Neural progenitor cell (in vitro differentiated cells): ENCODE measurements at regions not wholly inside any gene's neighbourhood (a gene's known extent, or its start where the extent isn't known, plus 50 kb on each side); places are given as distances from the start of the nearest gene placed in this dataset.

Experiments
- DNase-seq: peaks from one replicate; pipeline ENCODE4 v3.0.0-alpha.2; 2016; ENCODE audit warnings: low spot score
- H2AFZ ChIP-seq: fragments of 200-600 bp; sonication (generic); replicated peaks from 2 replicates; pipeline ENCODE4 v1.6.1; 2016; ENCODE audit warnings: antibody characterized with exemption
- H3F3A ChIP-seq: fragments of 200-600 bp; sonication (generic); 2 replicates; pipeline ENCODE4 v1.6.1; 2016; ENCODE audit warnings: antibody characterized with exemption, low read depth
- H3K27ac ChIP-seq: fragments of 200-600 bp; sonication (generic); 2 replicates; pipeline ENCODE4 v1.5.1; 2016; ENCODE audit warnings: mild to moderate bottlenecking
- H3K27me3 ChIP-seq: fragments of 200-600 bp; sonication (generic); 2 replicates; pipeline ENCODE4 v1.6.1; 2016; ENCODE audit warnings: mild to moderate bottlenecking, moderate library complexity
- H3K36me3 ChIP-seq: fragments of 200-600 bp; sonication (generic); 2 replicates; pipeline ENCODE4 v1.5.1; 2016
- H3K4me1 ChIP-seq: fragments of 200-600 bp; sonication (generic); 2 replicates; pipeline ENCODE4 v1.6.1; 2016; ENCODE audit warnings: mixed run types
- H3K4me2 ChIP-seq: fragments of 200-600 bp; sonication (generic); 2 replicates; pipeline ENCODE4 v1.6.1; 2016
- H3K4me3 ChIP-seq: fragments of 200-600 bp; sonication (generic); 2 replicates; pipeline ENCODE4 v1.5.1; 2016
- H3K79me2 ChIP-seq: fragments of 200-600 bp; sonication (generic); 2 replicates; pipeline ENCODE4 v1.6.1; 2016; ENCODE audit warnings: low read depth
- H3K9ac ChIP-seq: fragments of 200-600 bp; sonication (generic); 2 replicates; pipeline ENCODE4 v1.6.1; 2016
- H3K9me3 ChIP-seq: fragments of 200-600 bp; sonication (generic); 2 replicates; pipeline ENCODE4 v1.5.1; 2016; ENCODE audit warnings: low read depth
- H4K20me1 ChIP-seq: fragments of 200-600 bp; sonication (generic); 2 replicates; pipeline ENCODE4 v1.6.1; 2016; ENCODE audit warnings: low read depth
- H3K27ac Mint-ChIP-seq: 3 replicates; pipeline ENCODE4 v1.8.0; 2021; ENCODE audit warnings: mixed read lengths
- H3K27me3 Mint-ChIP-seq: 2 replicates; pipeline ENCODE4 v1.8.0; 2022; ENCODE audit warnings: low read depth, mild to moderate bottlenecking, inconsistent platforms, moderate library complexity, mixed read lengths; ENCODE audit not compliant: insufficient read depth
- H3K36me3 Mint-ChIP-seq: 3 replicates; pipeline ENCODE4 v1.8.0; 2021; ENCODE audit warnings: mixed read lengths
- H3K4me1 Mint-ChIP-seq: 3 replicates; pipeline ENCODE4 v1.8.0; 2021; ENCODE audit warnings: mixed read lengths
- H3K4me3 Mint-ChIP-seq: 3 replicates; pipeline ENCODE4 v1.8.0; 2021; ENCODE audit warnings: mild to moderate bottlenecking, moderate library complexity, mixed read lengths
- H3K9me3 Mint-ChIP-seq: 3 replicates; pipeline ENCODE4 v1.8.0; 2020; ENCODE audit warnings: mixed read lengths
- EZH2 ChIP-seq: fragments of 200-600 bp; sonication (generic); IDR thresholded peaks from 2 replicates; pipeline ENCODE4 v1.6.1; 2017; ENCODE audit warnings: antibody characterized with exemption, mild to moderate bottlenecking, moderate library complexity
- EZH2phosphoT487 ChIP-seq: fragments of 200-600 bp; sonication (generic); IDR thresholded peaks from 2 replicates; pipeline ENCODE4 v1.6.1; 2017; ENCODE audit warnings: antibody characterized with exemption
- TF ChIP-seq, protein P1 (sequence below): fragments of 200-600 bp; sonication (generic); IDR thresholded peaks from 2 replicates; pipeline ENCODE4 v1.5.1; 2017; ENCODE audit warnings: antibody characterized with exemption, mild to moderate bottlenecking

DNA sequence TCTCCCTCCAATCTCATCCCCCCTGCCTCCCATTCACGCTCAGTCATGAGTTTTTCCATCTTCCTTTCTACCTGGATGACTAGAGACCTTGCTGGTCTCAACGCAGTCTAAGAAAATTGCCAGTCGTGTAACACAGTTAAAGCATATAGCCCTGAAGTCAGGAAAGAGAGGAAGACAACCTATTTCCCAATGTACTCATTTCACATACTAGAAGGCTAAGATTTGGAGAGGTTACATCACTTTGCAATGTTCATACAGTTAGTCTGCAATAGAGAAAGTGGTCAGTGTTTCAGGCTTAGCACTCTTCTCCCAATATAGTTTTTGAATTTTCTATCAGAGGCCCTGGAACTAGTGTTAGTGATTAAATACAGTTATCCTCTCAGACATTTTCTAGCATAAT lies 278.6 kb downstream of the EDEM1 start:
- no peak overlapping the region for H3K4me2 ChIP-seq
- H3F3A ChIP-seq = no peaks in the 10 kb centered on the region
- no peaks in the 10 kb centered on the region for H3K36me3 Mint-ChIP-seq
- H3K4me3 Mint-ChIP-seq = no peak overlapping the region
- H3K4me1 ChIP-seq = no peaks in the 10 kb centered on the region
- H3K27me3 Mint-ChIP-seq = no peaks in the 10 kb centered on the region
- no peaks in the 10 kb centered on the region for H3K9me3 ChIP-seq
- H2AFZ ChIP-seq = no peak overlapping the region
- no peaks in the 10 kb centered on the region for H3K27me3 ChIP-seq
- TF ChIP-seq, protein P1, sequence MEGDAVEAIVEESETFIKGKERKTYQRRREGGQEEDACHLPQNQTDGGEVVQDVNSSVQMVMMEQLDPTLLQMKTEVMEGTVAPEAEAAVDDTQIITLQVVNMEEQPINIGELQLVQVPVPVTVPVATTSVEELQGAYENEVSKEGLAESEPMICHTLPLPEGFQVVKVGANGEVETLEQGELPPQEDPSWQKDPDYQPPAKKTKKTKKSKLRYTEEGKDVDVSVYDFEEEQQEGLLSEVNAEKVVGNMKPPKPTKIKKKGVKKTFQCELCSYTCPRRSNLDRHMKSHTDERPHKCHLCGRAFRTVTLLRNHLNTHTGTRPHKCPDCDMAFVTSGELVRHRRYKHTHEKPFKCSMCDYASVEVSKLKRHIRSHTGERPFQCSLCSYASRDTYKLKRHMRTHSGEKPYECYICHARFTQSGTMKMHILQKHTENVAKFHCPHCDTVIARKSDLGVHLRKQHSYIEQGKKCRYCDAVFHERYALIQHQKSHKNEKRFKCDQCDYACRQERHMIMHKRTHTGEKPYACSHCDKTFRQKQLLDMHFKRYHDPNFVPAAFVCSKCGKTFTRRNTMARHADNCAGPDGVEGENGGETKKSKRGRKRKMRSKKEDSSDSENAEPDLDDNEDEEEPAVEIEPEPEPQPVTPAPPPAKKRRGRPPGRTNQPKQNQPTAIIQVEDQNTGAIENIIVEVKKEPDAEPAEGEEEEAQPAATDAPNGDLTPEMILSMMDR = no peak
- H3K4me1 Mint-ChIP-seq = no peaks in the 10 kb centered on the region
- no peaks in the 10 kb centered on the region for H3K9me3 Mint-ChIP-seq
- H3K36me3 ChIP-seq = no peaks in the 10 kb centered on the region
- DNase-seq = no peak
- no peaks in the 10 kb centered on the region for H3K79me2 ChIP-seq
- H3K27ac Mint-ChIP-seq = no peak overlapping the region
- H4K20me1 ChIP-seq = no peaks in the 10 kb centered on the region
- H3K9ac ChIP-seq = no peak overlapping the region
- no peak overlapping the region for H3K4me3 ChIP-seq
- H3K27ac ChIP-seq = no peak overlapping the region

DNA sequence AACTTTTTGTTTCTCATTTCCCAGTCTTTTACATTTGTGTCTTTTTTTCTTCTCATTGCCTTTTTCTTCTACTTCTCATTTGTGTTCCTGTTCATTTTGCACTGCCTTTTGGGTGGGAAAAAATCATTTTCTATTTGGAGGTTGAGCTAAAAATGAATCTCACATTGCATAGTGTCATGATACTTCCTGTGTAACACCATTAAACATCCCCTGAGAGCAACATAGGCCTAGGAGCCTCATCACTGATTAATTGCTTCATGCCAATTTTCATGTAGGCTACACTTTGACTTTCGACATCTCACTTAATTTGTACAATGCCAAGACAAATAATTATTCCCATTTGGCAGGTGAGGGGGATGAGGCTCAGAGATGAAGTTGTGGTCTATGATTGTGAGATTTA lies 279.2 kb downstream of the EDEM1 start:
- Histone ChIP-seq H3K4me2 (no peak overlapping the region), H3K27me3 (no peaks in the 10 kb centered on the region), H3K9ac (no peak overlapping the region), H3K4me3 (no peak overlapping the region), H3K9me3 (no peaks in the 10 kb centered on the region), H3K79me2 (no peaks in the 10 kb centered on the region), H3K4me1 (no peaks in the 10 kb centered on the region), H4K20me1 (no peaks in the 10 kb centered on the region), H3K36me3 (no peaks in the 10 kb centered on the region), H3K27ac (no peak overlapping the region), H3F3A (no peaks in the 10 kb centered on the region), H2AFZ (no peak overlapping the region)
- no peak for DNase-seq
- Mint-ChIP-seq H3K27ac (no peak overlapping the region), H3K4me1 (no peaks in the 10 kb centered on the region), H3K36me3 (no peaks in the 10 kb centered on the region), H3K4me3 (no peak overlapping the region), H3K9me3 (no peaks in the 10 kb centered on the region), H3K27me3 (no peaks in the 10 kb centered on the region)
- TF ChIP-seq, protein P1 = no peak
- TF ChIP-seq EZH2phosphoT487 = no peak
- TF ChIP-seq EZH2 = no peak

DNA sequence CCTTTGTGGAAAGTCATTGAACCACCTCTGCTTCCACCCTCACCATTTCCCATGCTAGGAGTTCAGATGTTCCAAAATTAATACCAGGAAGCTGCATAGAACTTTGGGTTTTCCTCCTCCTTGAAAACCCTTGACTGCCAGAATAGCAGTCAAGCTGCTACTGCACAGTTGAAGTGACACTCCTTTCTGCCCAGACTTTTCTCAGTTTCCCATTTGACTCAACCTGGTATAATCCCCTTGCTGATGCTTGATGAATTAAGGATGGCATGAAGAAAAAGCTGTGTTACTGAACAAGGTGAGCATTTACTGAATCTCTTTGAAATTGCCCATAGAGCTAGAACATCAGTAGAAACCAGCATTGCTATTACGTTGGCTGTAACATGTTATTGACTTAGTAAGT lies 286.0 kb downstream of the EDEM1 start:
- Histone ChIP-seq H3K27ac (no peak overlapping the region), H3F3A (no peaks in the 10 kb centered on the region), H3K9me3 (no peaks in the 10 kb centered on the region), H3K9ac (no peak overlapping the region), H3K36me3 (no peaks in the 10 kb centered on the region), H3K4me2 (no peak overlapping the region), H4K20me1 (no peaks in the 10 kb centered on the region), H2AFZ (no peak overlapping the region), H3K79me2 (no peaks in the 10 kb centered on the region), H3K27me3 (no peaks in the 10 kb centered on the region), H3K4me3 (no peak overlapping the region), H3K4me1 (no peaks in the 10 kb centered on the region)
- H3K36me3 Mint-ChIP-seq = no peaks in the 10 kb centered on the region
- no peak overlapping the region for H3K4me3 Mint-ChIP-seq
- H3K9me3 Mint-ChIP-seq = no peaks in the 10 kb centered on the region
- no peak overlapping the region for H3K27ac Mint-ChIP-seq
- no peak for DNase-seq
- H3K4me1 Mint-ChIP-seq = peaks cover 2% of the 10 kb centered on the region
- H3K27me3 Mint-ChIP-seq = no peaks in the 10 kb centered on the region
- TF ChIP-seq, protein P1 = no peak
- no peak for TF ChIP-seq EZH2phosphoT487
- TF ChIP-seq EZH2 = no peak

DNA sequence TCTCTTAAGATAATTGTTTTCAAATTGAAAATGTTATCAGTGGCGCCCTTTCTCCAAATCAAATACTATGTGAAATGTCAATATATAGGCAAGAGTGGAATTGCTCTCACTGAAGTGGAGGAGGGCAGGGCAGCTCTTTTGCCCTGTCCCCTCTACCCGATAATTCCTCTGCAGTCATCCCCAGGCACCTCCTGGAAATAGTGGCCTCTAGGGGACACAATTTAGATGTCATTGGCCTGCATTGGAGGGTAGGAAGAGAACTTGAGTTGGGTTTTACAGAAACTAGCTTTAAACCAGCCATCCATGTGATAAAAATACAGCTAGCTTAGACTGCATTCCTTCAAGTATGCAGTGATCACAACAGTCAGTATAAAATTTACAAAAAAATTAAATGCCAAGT lies 288.9 kb downstream of the EDEM1 start:
- Histone ChIP-seq H3K9me3 (no peaks in the 10 kb centered on the region), H3K27ac (no peak overlapping the region), H3F3A (no peaks in the 10 kb centered on the region), H3K27me3 (no peaks in the 10 kb centered on the region), H3K9ac (no peak overlapping the region), H4K20me1 (no peaks in the 10 kb centered on the region), H2AFZ (no peak overlapping the region), H3K36me3 (no peaks in the 10 kb centered on the region), H3K4me3 (no peak overlapping the region), H3K79me2 (no peaks in the 10 kb centered on the region), H3K4me2 (no peak overlapping the region), H3K4me1 (no peaks in the 10 kb centered on the region)
- no peak overlapping the region for H3K4me3 Mint-ChIP-seq
- H3K9me3 Mint-ChIP-seq = no peaks in the 10 kb centered on the region
- no peak overlapping the region for H3K27ac Mint-ChIP-seq
- H3K36me3 Mint-ChIP-seq = no peaks in the 10 kb centered on the region
- H3K4me1 Mint-ChIP-seq = peaks cover 2% of the 10 kb centered on the region
- no peak for TF ChIP-seq EZH2
- TF ChIP-seq, protein P1 = peak; percentile 4
- DNase-seq = no peak
- no peaks in the 10 kb centered on the region for H3K27me3 Mint-ChIP-seq
